Prostate gland (tissue), 2 donors: ENCODE measurements at regions not wholly inside any gene's neighbourhood (a gene's known extent, or its start where the extent isn't known, plus 50 kb on each side); places are given as distances from the start of the nearest gene placed in this dataset.

Experiments used
- CTCF ChIP-seq, 4 experiments: fragments of 200-600 bp in 2 of 4; fragments of 450-650 bp in 2 of 4; sonication (generic) in 2 of 4; IDR thresholded peaks; 1 replicate in 3 of 4; 2 replicates in 1 of 4; pipeline ENCODE4 v1.5.1; 2016 to 2019; ENCODE audit warnings: antibody characterized with exemption in 4 of 4, mild to moderate bottlenecking in 2 of 4, moderate library complexity in 2 of 4
- POLR2A ChIP-seq: fragments of 450-650 bp; IDR thresholded peaks from one replicate; pipeline ENCODE4 v1.6.1; 2016; ENCODE audit warnings: antibody characterized with exemption, mild to moderate bottlenecking

GRCh38 chr2:134158295-134158694 is 95.6 kb upstream of the MGAT5 start:
- TF ChIP-seq POLR2A (no peak), CTCF (IDR thresholded peaks at IDR 0.05) (no peak)
